GM18861 (cell line): ENCODE measurements at regions not wholly inside any gene's neighbourhood (a gene's known extent, or its start where the extent isn't known, plus 50 kb on each side); places are given as distances from the start of the nearest gene placed in this dataset.

Source experiments
- ATAC-seq: cut with Tn5 transposase; IDR thresholded peaks from one replicate; pipeline ENCODE4 v1.9.1; 2021; ENCODE audit not compliant: unreplicated experiment

DNA sequence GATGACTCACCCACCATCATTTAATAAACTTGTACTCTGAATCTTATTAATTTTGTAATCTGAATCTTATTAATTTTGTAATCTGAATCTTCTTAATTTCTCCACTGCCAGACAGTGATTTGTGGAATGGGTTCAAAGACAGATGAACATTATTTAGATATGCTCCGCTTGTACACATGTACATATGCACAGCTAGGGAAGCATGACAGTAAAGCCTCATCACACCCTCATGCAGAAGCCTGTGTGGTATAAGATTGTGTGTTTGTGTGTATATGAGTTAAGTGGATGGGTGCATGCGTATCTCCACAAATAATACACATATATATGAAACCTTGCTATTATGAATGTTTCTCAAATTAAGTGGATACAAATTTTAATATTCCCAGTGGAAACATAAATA, 318.5 kb upstream of the SFRP2 start:
- no peak for ATAC-seq

DNA sequence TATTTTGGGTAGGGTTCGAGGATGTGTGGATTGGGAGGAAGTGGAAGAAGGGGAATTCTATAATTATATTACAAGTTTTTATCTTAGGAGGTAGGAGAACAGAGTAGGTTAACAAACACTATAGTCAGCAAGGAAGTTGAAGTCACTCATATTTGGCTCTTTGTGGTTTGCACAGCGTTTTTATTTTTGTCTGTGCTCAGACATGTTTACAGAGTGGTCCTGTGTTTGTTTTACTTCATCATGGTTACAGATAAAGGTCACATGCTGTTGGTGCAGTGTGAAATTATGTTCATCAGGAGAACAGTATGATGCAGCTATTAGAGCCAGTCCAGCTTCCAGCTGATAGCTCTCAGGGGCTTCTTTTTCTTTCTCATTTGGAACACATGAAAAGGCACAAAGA, 299.9 kb upstream of the SFRP2 start:
- ATAC-seq, result no peak

DNA sequence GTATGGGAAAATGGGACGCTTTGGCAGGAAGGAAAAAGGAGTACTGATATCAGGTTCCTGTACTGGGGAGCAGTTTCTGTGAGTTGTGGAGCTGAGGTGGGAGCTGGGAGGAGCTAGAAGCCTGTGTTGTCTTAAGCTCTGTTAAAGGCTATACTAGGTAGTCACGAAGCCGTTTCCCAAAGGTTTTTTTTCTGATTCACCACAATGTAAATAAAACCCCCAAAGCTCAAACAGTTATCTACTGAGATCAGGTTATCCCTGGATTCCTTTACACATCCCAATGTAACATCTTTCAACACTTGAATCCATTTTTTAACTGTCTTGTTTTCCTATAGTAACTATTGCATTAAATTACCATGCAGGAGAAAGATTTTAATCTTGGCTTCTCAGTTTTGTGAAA, 297.4 kb upstream of the SFRP2 start:
- ATAC-seq, result no peak

- no peak for ATAC-seq
Measured at GRCh38 chr4:154084864-154085263, 296.0 kb upstream of the SFRP2 start.

GRCh38 chr4:154082760-154083535, 294.1 kb upstream of the SFRP2 start:
- no peak for ATAC-seq

DNA sequence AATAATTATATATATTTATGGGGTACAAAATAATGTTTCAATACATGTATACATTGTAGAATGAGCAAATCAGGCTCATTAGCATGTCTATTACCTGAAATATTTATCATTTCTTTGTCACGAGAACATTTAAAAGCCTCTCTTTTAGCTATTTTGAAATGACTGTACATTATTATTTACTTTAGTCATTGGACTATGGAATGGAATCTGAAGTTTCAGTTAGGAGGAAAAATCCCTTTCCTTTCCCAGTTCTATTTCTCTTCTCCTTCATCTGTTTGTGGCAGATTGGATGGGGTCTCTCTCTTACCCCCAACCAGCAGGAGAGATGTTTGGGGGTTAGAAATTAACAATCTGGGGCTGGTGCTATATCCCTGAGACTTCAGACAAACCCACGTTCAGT, 292.5 kb upstream of the SFRP2 start:
- no peak for ATAC-seq

GRCh38 chr4:154078504-154079350, 289.8 kb upstream of the SFRP2 start:
- no peak for ATAC-seq

- no peak for ATAC-seq
Measured at GRCh38 chr4:154076921-154077320, 288.0 kb upstream of the SFRP2 start.

GRCh38 chr4:154073107-154073822, 284.4 kb upstream of the SFRP2 start:
- no peak for ATAC-seq

DNA sequence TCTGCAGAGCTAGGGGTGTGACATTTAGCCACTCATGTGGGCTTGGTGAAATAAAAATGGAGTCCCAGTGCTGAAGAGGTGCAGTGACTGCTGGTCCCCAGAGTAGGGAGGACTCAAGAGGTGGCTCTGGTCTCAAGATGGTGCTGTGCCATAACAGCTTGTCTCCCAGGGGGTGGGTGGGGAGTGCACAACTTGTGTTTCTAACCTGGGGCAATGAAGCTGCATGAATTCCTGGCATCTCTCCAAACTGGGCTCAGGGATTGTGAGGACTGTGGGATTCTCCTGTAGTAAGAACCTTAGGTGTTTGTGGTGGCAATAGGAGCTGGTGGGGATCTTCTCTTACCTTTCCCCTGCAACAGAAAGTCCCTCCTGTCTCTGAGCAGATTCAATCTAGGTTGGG, 278.9 kb upstream of the SFRP2 start:
- ATAC-seq, result no peak

DNA sequence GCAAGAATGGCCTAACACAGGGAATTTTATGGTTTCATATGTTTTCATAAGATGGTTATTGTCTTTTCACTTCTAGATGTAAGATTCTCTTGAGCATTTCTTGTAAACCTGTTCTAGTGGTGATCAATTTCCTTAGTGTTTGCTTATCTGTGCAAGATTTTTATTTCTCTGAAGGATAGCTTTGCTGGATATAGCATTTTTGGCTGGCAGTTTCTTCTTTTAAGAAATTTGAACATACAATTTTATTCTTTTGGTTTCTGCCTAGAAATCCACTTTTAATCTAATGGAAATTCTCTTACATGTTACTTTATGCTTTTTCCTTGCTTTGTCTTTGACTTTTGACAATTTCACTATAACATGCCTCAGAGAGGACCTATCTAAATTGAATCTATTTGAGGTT, 276.5 kb upstream of the SFRP2 start:
- no peak for ATAC-seq

- no peak for ATAC-seq
Measured at GRCh38 chr4:154064244-154064643, 275.4 kb upstream of the SFRP2 start.

DNA sequence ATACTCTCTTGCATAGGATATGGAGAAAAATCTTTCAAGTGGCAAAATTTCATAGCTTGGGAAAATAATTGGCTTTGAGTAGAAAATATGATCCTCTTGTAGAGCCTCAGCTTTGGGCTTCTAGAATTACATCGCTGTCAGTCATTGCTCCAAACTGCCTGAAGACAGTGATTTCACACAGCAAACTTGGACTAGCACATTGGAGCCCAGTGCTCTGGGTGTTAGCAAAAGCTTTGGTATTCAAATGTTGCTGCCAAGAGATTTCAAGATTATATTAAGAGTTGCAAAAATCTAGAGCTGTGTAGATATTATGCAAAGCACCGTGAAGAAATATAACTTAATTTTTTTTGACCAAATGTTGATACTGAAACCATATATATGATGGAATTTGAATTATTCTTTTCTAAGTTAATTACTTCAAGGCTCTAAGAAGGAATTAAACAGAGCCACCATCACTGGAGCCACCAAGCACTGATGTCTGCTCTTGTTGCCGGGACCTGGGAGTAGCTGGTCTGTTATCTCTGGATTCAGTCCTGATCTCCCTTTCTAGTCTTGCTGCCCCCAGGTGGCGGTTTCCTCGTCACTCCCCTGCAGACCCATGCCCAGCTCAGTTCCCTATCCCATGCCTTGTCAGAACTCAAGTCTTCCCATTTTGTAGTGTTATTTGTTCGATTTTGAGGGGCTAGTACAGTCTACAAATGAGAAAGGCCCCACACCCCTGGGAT, 260.7 kb upstream of the SFRP2 start:
- no peak for ATAC-seq

GRCh38 chr4:154047733-154048132, 258.9 kb upstream of the SFRP2 start:
- ATAC-seq, result no peak

DNA sequence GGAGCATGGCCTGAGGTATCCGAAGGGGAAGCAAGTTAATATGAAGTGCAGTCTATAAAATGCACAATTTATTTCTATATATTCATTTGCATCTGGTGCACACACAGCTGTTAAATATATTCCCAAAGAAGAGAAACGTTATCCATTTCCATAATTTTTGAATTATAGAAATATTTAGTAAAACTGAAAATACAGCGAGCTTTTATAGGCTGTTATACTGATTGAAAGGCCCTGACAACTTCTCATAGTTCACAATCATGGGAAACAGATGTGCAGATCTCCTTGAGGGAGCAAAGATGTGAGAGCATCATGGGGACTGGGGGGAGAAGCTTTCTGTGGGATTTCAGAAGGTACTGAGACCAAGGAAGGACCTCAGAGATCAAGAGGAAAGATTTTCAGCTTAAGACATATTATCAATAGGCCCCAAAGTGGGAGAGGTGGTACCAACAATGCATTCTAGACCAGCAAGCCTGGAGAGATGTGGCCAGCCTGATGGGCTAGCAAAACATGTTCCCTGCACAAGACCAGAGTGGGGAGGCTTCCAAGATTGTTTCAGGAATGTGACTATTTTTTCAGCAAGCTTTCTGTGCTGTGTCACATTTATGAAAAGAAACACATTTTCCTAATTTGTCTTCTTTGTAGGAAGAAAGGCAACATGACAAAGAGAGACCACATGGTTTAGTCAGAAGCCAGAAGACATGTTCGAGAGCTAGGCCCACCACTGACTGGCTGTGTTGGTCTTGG, 256.0 kb upstream of the SFRP2 start:
- no peak for ATAC-seq

GRCh38 chr4:154044108-154044531, 255.2 kb upstream of the SFRP2 start:
- no peak for ATAC-seq

- ATAC-seq, result no peak
Measured at GRCh38 chr4:154041640-154042039, 252.8 kb upstream of the SFRP2 start.

DNA sequence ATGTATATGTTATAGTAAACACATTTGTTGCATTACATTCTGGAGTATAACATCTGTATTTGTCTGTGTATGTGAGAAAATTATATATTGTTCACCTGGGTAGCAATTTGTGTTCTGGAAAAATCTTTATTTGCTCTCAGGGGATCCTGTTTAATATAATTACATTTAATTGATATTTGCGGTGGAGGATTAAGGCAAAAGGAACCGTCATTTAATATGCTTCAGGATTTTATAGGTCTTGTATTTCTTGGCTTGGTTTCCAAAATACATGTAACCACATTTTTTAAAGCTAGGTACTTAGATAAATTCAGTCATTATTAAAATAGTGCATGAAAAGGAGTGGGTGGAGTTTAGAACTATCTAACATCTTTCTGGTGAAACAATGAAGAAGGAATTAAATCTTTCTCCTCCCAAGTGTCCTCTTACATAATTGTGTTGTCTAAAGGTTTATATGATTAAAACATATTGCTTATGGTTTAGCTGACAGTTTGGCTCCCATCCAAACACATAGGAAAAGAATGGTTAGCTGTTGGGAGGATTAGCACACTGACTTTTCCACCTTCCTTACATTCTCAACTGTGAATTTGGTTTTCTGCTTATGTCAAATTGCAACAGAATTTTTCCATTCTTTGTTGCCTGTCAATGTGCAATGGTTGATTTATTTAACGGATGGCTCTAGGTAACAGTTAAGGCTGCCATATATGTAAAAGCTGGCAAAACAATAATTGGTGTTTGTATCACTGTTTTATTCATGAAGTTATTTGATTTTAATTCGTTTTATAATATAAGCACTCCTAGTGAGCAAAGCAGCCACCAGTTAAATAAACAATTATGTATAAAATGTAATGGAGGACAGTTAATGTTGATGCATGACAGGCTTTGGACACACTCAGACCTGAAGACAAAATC, 250.8 kb upstream of the SFRP2 start:
- ATAC-seq, result no peak

DNA sequence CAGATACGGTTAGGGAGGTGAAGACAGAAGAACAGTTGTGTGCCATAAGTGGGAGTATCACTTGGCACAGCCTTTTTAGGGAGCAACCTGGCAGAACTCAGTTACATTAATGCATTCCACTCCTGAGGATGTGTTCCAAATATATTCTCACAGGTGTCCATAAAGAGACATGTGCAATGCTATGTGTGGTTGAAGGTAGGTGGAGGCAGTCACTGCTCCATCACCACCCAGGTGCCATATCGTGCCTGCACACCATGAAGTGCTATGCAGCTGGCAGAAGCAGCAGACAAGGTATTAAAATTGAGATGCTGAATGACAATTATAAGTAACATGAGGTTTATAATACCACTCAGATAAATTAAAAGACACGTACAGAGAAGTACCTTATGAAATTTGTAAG, 248.0 kb upstream of the SFRP2 start:
- ATAC-seq, result no peak
